ENCODE measurements at regions not wholly inside any gene's neighbourhood (a gene's known extent, or its start where the extent isn't known, plus 50 kb on each side); places are given as distances from the start of the nearest gene placed in this dataset.

DNA sequence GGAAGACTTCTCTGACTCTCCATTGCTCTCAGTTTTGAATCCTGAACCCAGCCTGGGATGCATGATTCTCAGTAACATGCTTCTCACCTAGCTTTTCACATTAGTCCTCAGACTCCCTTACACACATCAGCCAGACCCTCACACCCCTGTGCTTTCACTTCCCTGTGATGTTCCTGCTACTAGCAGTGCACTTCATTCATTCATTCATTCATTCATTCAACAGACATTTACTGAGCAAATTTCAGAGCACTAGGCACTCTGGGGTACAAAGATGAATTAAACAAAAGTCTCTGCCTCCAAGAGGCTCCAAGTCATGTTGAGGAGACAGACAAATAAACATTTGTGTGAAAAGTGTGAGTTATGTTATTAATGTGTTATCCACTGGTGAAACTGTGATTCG, 145.2 kb downstream of the RXFP2 start:
- H3K27ac Mint-ChIP-seq, result no peak overlapping the region
- H3K27me3 Mint-ChIP-seq (ENCODE audit: low read depth, poor library complexity), result peaks cover 3% of the 10 kb centered on the region
- DNase-seq, result no peak
- peaks cover 27% of the 10 kb centered on the region for H3K4me1 Mint-ChIP-seq
- H3K9me3 Mint-ChIP-seq, result no peaks in the 10 kb centered on the region
- no peaks in the 10 kb centered on the region for H3K36me3 Mint-ChIP-seq (ENCODE audit: low read depth)
- no peak for TF ChIP-seq CTCF (IDR thresholded peaks at IDR 0.05)
- H3K4me3 Mint-ChIP-seq, result no peak overlapping the region

GRCh38 chr13:31885994-31886393, 145.6 kb upstream of the FRY start:
- no peak overlapping the region for H3K4me3 Mint-ChIP-seq
- no peak for TF ChIP-seq CTCF (IDR thresholded peaks at IDR 0.05)
- H3K27me3 Mint-ChIP-seq (ENCODE audit: low read depth, poor library complexity), result peaks cover 3% of the 10 kb centered on the region
- no peaks in the 10 kb centered on the region for H3K36me3 Mint-ChIP-seq (ENCODE audit: low read depth)
- no peak for DNase-seq
- H3K4me1 Mint-ChIP-seq, result peaks cover 27% of the 10 kb centered on the region
- no peak overlapping the region for H3K27ac Mint-ChIP-seq
- H3K9me3 Mint-ChIP-seq, result no peaks in the 10 kb centered on the region

GRCh38 chr13:31887286-31887685, 144.3 kb upstream of the FRY start:
- DNase-seq, result no peak
- H3K4me3 Mint-ChIP-seq, result no peak overlapping the region
- no peak for TF ChIP-seq CTCF (IDR thresholded peaks at IDR 0.05)
- peaks cover 3% of the 10 kb centered on the region for H3K27me3 Mint-ChIP-seq (ENCODE audit: low read depth, poor library complexity)
- H3K36me3 Mint-ChIP-seq (ENCODE audit: low read depth), result no peaks in the 10 kb centered on the region
- no peaks in the 10 kb centered on the region for H3K9me3 Mint-ChIP-seq
- H3K27ac Mint-ChIP-seq, result no peak overlapping the region
- peaks cover 22% of the 10 kb centered on the region for H3K4me1 Mint-ChIP-seq

- H3K9me3 Mint-ChIP-seq, result peaks cover 3% of the 10 kb centered on the region
- no peak overlapping the region for H3K4me3 Mint-ChIP-seq
- peaks cover 3% of the 10 kb centered on the region for H3K27me3 Mint-ChIP-seq (ENCODE audit: low read depth, poor library complexity)
- H3K4me1 Mint-ChIP-seq, result peaks cover 15% of the 10 kb centered on the region
- no peaks in the 10 kb centered on the region for H3K36me3 Mint-ChIP-seq (ENCODE audit: low read depth)
- no peak for DNase-seq
- TF ChIP-seq CTCF (IDR thresholded peaks at IDR 0.05), result no peak
- H3K27ac Mint-ChIP-seq, result no peak overlapping the region
Measured at GRCh38 chr13:31890946-31891345, 140.6 kb upstream of the FRY start.

DNA sequence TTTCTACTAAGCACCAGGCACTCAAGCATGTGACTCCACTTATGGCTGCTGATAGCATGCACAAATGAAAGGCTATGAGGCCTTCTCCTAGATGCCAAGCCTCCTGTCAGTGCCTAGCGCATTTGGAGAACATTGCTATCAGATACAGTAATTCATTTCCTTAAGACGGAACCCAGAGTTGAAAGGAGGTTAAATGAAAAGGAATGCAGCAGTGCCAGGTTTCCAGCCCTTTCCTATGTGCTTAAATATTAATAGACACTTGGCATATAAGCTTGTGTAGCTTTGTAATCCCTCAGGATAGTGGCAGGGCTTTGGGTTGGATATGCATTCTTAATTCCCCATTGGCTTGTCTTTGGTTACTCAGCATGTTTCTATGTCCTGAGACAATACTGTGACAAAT, 140.1 kb upstream of the FRY start:
- DNase-seq, result no peak
- H3K27me3 Mint-ChIP-seq (ENCODE audit: low read depth, poor library complexity), result peaks cover 3% of the 10 kb centered on the region

More for the DNA sequence above, 140.1 kb upstream of the FRY start:
- no peaks in the 10 kb centered on the region for H3K36me3 Mint-ChIP-seq (ENCODE audit: low read depth)
- no peak for TF ChIP-seq CTCF (IDR thresholded peaks at IDR 0.05)
- no peak overlapping the region for H3K4me3 Mint-ChIP-seq
- no peak overlapping the region for H3K27ac Mint-ChIP-seq
- H3K9me3 Mint-ChIP-seq, result peaks cover 5% of the 10 kb centered on the region
- H3K4me1 Mint-ChIP-seq, result peaks cover 13% of the 10 kb centered on the region

Measured in nephron progenitor cell (in vitro differentiated cells).